Chondrocyte (in vitro differentiated cells): ENCODE measurements at regions not wholly inside any gene's neighbourhood (a gene's known extent, or its start where the extent isn't known, plus 50 kb on each side); places are given as distances from the start of the nearest gene placed in this dataset.

Experiments
- DNase-seq: peaks from one replicate; pipeline ENCODE4 v3.0.0; 2021; ENCODE audit warnings: mixed read lengths, low spot score
- H3K27ac Mint-ChIP-seq: one replicate; pipeline ENCODE4 v1.8.0; 2021; ENCODE audit warnings: mild to moderate bottlenecking, moderate library complexity, mixed read lengths; ENCODE audit not compliant: unreplicated experiment
- H3K27me3 Mint-ChIP-seq: 2 replicates; pipeline ENCODE4 v1.8.0; 2021; ENCODE audit warnings: low read depth, mixed read lengths
- H3K36me3 Mint-ChIP-seq: 2 replicates; pipeline ENCODE4 v1.8.0; 2021; ENCODE audit warnings: low read depth, mixed read lengths
- H3K4me1 Mint-ChIP-seq: 2 replicates; pipeline ENCODE4 v1.8.0; 2021; ENCODE audit warnings: low read depth, mild to moderate bottlenecking, mixed read lengths
- H3K4me3 Mint-ChIP-seq: one replicate; pipeline ENCODE4 v1.8.0; 2021; ENCODE audit warnings: mild to moderate bottlenecking, moderate library complexity, mixed read lengths; ENCODE audit not compliant: unreplicated experiment
- H3K9me3 Mint-ChIP-seq: 2 replicates; pipeline ENCODE4 v1.8.0; 2021; ENCODE audit warnings: low read depth, mixed read lengths
- TF ChIP-seq, protein P1 (sequence below): fragments of 200-600 bp; sonication (generic); IDR thresholded peaks from 2 replicates; pipeline ENCODE4 v1.5.0; 2021; ENCODE audit warnings: antibody characterized with exemption, mild to moderate bottlenecking, moderate library complexity

DNA sequence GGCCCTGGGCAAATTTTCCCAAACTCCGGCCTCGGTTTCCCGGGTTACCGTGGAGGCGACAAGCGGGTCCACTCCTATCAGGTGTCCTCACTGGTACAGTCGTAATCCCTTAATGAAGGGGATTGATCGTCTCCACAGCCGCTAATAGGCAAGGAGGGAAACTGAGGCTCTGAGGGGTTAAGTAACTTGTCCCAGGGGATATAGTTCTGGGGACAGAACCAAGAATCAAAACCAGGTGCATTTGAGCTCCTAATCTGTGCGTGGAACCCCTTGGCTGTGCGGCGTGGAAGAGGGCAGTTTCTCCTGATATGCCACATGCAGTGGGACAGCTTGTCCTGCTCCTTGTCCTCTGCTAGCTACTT, 157.2 kb downstream of the CYRIA start:
- Mint-ChIP-seq H3K36me3 (no peaks in the 10 kb centered on the region), H3K27me3 (peaks cover 32% of the 10 kb centered on the region), H3K9me3 (no peaks in the 10 kb centered on the region), H3K27ac (no peak overlapping the region), H3K4me3 (peak overlapping the region; percentile 44), H3K4me1 (peaks cover 8% of the 10 kb centered on the region)
- DNase-seq: no peak
- TF ChIP-seq, protein P1, sequence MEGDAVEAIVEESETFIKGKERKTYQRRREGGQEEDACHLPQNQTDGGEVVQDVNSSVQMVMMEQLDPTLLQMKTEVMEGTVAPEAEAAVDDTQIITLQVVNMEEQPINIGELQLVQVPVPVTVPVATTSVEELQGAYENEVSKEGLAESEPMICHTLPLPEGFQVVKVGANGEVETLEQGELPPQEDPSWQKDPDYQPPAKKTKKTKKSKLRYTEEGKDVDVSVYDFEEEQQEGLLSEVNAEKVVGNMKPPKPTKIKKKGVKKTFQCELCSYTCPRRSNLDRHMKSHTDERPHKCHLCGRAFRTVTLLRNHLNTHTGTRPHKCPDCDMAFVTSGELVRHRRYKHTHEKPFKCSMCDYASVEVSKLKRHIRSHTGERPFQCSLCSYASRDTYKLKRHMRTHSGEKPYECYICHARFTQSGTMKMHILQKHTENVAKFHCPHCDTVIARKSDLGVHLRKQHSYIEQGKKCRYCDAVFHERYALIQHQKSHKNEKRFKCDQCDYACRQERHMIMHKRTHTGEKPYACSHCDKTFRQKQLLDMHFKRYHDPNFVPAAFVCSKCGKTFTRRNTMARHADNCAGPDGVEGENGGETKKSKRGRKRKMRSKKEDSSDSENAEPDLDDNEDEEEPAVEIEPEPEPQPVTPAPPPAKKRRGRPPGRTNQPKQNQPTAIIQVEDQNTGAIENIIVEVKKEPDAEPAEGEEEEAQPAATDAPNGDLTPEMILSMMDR: peak; percentile 52

DNA sequence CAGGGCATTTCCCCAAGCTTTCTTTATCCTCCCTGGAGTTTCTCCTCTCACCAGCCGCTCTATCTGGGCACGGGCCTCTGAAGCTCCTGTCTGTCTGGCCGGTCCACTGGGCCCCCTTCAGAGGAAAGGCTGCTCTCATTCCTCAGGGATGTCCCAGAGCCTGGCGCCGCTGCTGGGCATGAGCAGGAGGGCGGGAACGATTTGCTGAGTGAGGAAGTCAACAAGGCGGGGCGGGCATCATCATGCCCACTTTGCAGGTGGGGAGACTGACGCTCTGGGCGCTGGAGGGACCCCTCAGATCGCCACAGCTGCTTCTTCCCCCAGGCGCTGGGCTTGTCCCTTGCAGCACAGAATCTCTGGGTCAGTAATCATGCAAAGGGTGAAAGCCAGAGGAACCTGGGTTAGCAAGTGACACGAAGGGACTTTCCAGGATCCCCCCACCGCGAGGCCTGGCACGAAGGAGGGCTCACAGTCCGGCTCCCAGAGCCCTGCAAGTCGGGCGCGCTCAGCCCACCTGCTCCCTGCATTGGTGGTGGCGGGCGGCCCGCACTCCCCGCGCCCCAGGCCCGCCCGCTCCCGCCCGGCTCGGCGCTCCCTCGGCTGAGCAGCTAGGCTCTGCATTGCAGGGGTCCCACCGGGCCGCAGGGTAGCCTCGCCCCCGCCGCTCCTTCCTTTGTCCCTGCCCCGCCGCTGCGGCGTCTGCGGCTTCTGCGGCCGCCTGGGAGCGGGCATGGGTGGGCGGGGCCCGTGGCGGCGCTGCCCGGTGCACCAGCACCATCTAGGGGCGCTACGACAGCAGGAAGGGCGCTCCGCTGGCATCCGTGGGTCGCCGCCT, 157.8 kb downstream of the CYRIA start:
- Mint-ChIP-seq H3K36me3 (no peaks in the 10 kb centered on the region), H3K4me1 (peaks cover 8% of the 10 kb centered on the region), H3K4me3 (peak overlapping the region; percentile 44), H3K27ac (no peak overlapping the region), H3K9me3 (no peaks in the 10 kb centered on the region), H3K27me3 (peaks cover 34% of the 10 kb centered on the region)
- TF ChIP-seq, protein P1: peak; percentile 90
- DNase-seq: no peak

DNA sequence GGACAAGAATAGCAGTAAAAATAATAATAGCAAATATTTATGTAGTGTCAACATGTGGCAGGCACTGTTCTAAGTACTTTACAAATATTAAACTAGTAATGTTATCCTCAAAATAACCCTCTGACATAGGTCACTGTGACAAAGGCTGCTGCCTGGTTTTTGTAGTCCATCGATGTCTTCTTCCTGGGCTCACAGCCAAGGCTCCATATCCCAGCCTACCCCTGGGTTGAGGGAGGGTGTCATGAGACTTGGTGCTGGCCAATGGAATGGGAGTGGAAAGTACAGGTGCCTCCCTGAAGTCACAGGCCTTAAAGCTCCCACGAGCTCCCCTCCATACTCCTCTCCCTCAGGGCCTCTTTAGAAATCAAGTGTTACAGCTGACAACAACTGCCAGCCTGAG, 159.3 kb downstream of the CYRIA start:
- H3K27ac Mint-ChIP-seq: no peak overlapping the region
- peaks cover 8% of the 10 kb centered on the region for H3K4me1 Mint-ChIP-seq
- TF ChIP-seq, protein P1: no peak
- H3K9me3 Mint-ChIP-seq: peaks cover 4% of the 10 kb centered on the region
- no peak overlapping the region for H3K4me3 Mint-ChIP-seq
- DNase-seq: no peak
- H3K27me3 Mint-ChIP-seq: peaks cover 27% of the 10 kb centered on the region
- H3K36me3 Mint-ChIP-seq: no peaks in the 10 kb centered on the region

DNA sequence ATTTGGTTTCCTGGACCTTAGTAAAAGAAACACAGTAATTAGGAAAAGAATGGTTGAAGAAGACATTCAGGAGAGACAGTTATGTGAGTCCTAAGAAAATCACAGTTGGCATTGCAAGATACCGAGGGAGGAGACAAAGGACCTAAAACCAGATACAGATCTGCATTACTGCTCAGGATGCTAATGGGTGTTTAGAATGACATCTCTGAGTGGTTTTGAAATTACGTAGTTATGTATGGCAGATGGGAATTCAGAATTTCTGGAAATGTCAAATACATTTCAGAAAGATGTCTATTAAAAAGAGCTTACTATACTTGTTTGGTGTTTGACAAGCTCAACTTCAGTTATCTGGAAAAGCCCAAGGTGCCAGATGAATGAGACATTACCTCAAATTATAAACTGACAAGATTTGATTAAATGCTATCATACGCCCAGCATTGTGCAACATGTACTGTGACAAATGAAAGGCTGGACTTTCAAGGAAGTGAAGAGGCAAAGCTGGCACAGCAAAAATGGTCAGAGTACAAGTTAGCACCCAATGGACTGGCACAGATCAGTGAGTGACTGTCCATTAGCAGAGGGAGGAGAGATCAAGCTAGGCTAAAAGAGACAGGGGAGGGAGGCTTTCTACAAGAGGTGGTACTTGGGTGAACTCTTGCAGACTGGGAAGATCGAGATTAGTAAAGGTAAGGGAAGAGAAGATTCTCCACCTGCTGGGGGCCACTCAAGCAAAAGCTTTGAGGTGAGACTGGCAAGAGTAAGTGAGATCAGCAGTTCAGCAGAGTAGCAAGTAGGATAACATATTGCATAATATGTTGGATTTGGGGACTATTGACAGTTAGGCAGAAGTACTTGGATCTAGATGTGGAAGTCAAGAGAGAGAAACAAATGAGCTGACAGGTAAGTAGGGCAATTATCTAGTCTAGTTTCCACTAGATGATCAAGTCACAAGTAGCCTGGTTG, 168.9 kb downstream of the CYRIA start:
- H3K27ac Mint-ChIP-seq: no peak overlapping the region
- TF ChIP-seq, protein P1: no peak
- H3K4me3 Mint-ChIP-seq: no peak overlapping the region
- no peaks in the 10 kb centered on the region for H3K9me3 Mint-ChIP-seq
- H3K27me3 Mint-ChIP-seq: peaks cover 13% of the 10 kb centered on the region
- no peaks in the 10 kb centered on the region for H3K4me1 Mint-ChIP-seq
- DNase-seq: no peak
- H3K36me3 Mint-ChIP-seq: no peaks in the 10 kb centered on the region

DNA sequence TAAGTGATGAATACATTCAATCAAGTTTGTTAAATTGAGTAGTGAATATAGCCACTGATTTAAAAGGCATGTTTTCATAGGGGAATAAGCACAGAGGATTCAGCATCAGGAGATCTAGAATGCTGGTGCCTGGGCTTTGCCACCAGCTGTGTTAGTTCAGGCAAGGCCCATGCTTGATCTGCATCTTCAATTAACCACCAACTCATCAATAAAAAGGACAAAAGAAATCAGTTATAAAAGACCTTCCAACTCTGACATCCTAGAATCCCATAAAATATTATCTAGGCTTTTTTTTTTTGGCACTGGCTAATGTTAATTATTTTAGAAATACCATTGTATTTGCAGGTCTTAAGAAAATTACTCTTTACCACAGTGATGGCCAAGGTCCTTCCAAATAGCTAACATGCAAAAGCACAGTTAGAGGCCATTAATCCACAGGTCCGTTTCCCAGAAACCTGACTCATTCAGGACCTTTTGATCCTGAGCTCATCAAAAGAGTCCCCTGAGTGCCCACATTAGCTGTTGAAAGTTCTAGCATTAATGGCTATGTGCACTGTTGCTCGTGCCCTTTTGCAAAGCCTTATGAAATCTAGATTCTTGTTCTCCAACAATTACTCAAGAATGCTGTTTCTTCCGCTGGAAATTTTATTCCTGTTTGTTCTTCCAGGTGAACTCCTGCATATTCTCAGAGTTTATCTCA, 170.0 kb downstream of the CYRIA start:
- H3K27ac Mint-ChIP-seq: no peak overlapping the region
- no peaks in the 10 kb centered on the region for H3K9me3 Mint-ChIP-seq
- TF ChIP-seq, protein P1: no peak
- H3K27me3 Mint-ChIP-seq: peaks cover 20% of the 10 kb centered on the region
- H3K36me3 Mint-ChIP-seq: no peaks in the 10 kb centered on the region
- no peaks in the 10 kb centered on the region for H3K4me1 Mint-ChIP-seq
- H3K4me3 Mint-ChIP-seq: no peak overlapping the region
- no peak for DNase-seq
